Lung (tissue), 11 donors: ENCODE measurements at regions not wholly inside any gene's neighbourhood (a gene's known extent, or its start where the extent isn't known, plus 50 kb on each side); places are given as distances from the start of the nearest gene placed in this dataset.

ENCODE experiments used
- ATAC-seq: fragments of 200-7000 bp; cut with Tn5 transposase; one replicate; pipeline ENCODE4 v1.9.1; 2020; ENCODE audit warnings: moderate number of reproducible peaks; ENCODE audit not compliant: insufficient read depth, low FRiP score
- DNase-seq, 3 donors: peaks; one replicate each; pipeline ENCODE4 v3.0.0-alpha.2; 2013 to 2017
- H3K27ac ChIP-seq, 2 donors: one replicate each; pipeline ENCODE4 v1.5.1; 2013; ENCODE audit warnings: mild to moderate bottlenecking in 2 of 2, moderate library complexity in 2 of 2, control low read depth in 1 of 2, inconsistent platforms in 1 of 2, low read depth in 1 of 2, low read length in 1 of 2
- H3K27me3 ChIP-seq, 3 donors: one replicate each; pipeline ENCODE4 v1.5.1; 2013; ENCODE audit warnings: low read length in 2 of 3; ENCODE audit not compliant: control insufficient read depth in 3 of 3, insufficient read depth in 3 of 3
- H3K36me3 ChIP-seq, 4 donors: one replicate each; pipeline ENCODE4 v1.5.1; 2013; ENCODE audit warnings: low read length in 4 of 4, mild to moderate bottlenecking in 1 of 4, moderate library complexity in 1 of 4; ENCODE audit not compliant: control insufficient read depth in 4 of 4, insufficient read depth in 4 of 4
- H3K4me1 ChIP-seq, 5 donors: one replicate each; pipeline ENCODE4 v1.5.1; 2013; ENCODE audit warnings: low read length in 5 of 5, mild to moderate bottlenecking in 2 of 5, moderate library complexity in 1 of 5; ENCODE audit not compliant: control insufficient read depth in 5 of 5, insufficient read depth in 5 of 5
- H3K4me3 ChIP-seq: one replicate; pipeline ENCODE4 v1.5.1; 2013; ENCODE audit warnings: mild to moderate bottlenecking, control low read depth, moderate library complexity
- H3K9ac ChIP-seq, 2 donors: one replicate each; pipeline ENCODE4 v1.5.1; 2013; ENCODE audit warnings: low read length in 2 of 2, control low read depth in 1 of 2; ENCODE audit not compliant: insufficient read depth in 1 of 2
- H3K9me3 ChIP-seq, 4 donors: one replicate each; pipeline ENCODE4 v1.5.1; 2013; ENCODE audit warnings: low read length in 3 of 4, mild to moderate bottlenecking in 1 of 4, moderate library complexity in 1 of 4; ENCODE audit not compliant: control insufficient read depth in 4 of 4, insufficient read depth in 3 of 4
- WGBS, 2 donors: extraction: QIAGEN DNeasy Blood & Tissue Kit; methylation state at CpG; one replicate each; pipeline ENCODE4 v1.1.7; 2013; 5-methylcytosine and 5-hydroxymethylcytosine counted together
- TF ChIP-seq, protein P1 (sequence below): IDR thresholded peaks from 2 replicates; pipeline ENCODE4 v1.5.1; 2012; ENCODE audit warnings: mild to moderate bottlenecking; ENCODE audit errors: control extremely low read depth, extremely low read depth
- donor health status: control.
- donor health status: control.
- donor health status: Bipolar disorder and iron deficiency.
- donor health status: healthy.
- donor health status: DM: yes; HTN: yes; CAD: no.

DNA sequence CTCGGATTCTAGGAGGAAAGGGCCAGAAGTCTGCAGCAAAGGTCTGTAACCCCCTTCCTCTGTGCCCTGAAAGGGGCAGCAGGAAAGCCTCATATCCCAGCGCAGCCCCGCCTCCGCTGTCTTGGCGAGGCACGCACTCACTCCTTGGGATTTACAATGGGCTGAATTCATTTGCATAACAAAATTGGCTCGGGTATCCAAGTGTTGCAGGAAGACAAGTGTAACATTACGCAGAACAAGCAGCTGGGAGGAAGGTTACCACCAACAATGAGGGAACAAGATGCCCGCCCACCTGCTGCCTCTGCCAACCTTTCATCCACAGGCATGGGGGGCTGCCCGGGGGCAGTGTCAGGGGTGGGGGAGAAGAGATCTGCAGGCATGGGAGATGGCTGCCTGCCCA is 130.4 kb downstream of the MRM1 start:
- H3K27me3 ChIP-seq = peaks cover 6 to 30% (median 13%) of the 10 kb centered on the region in 3 donors

DNA sequence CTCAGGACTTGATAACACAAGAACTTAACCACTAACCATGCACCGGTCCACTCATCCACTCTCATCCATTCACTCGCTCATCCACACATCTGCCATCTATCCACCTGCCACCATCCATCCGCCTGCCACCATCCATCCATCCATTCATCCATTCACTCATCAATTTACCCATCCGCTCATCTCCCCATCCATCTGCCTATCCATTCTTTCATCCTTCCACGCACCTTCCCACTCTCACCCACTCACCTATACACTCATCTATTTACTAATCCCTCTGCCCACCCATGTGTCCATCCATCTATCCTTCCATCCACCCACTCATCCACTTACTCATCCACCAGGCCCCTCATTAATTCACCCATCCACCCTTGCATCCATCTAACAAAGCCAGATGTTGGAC is 131.0 kb downstream of the MRM1 start:
- ATAC-seq (no peak), DNase-seq (no peak)
- peaks cover 0 to 2% (median 0%) of the 10 kb centered on the region in 4 donors for H3K9me3 ChIP-seq
- H3K27me3 ChIP-seq = peaks cover 6 to 27% (median 13%) of the 10 kb centered on the region in 3 donors
- H3K27ac ChIP-seq = no peak overlapping the region
- H3K9ac ChIP-seq = no peak overlapping the region
- H3K4me3 ChIP-seq = no peak overlapping the region
- H3K36me3 ChIP-seq = no peaks in the 10 kb centered on the region
- 93 to 94% methylated on average over 5 of the region's 5 CpGs for WGBS, 2 donors
- TF ChIP-seq, protein P1, sequence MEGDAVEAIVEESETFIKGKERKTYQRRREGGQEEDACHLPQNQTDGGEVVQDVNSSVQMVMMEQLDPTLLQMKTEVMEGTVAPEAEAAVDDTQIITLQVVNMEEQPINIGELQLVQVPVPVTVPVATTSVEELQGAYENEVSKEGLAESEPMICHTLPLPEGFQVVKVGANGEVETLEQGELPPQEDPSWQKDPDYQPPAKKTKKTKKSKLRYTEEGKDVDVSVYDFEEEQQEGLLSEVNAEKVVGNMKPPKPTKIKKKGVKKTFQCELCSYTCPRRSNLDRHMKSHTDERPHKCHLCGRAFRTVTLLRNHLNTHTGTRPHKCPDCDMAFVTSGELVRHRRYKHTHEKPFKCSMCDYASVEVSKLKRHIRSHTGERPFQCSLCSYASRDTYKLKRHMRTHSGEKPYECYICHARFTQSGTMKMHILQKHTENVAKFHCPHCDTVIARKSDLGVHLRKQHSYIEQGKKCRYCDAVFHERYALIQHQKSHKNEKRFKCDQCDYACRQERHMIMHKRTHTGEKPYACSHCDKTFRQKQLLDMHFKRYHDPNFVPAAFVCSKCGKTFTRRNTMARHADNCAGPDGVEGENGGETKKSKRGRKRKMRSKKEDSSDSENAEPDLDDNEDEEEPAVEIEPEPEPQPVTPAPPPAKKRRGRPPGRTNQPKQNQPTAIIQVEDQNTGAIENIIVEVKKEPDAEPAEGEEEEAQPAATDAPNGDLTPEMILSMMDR = no peak
- H3K4me1 ChIP-seq = peaks cover 0 to 13% (median 0%) of the 10 kb centered on the region in 5 donors

More for the DNA sequence above, 130.4 kb downstream of the MRM1 start:
- DNase-seq (peak in 1 of 3 donors; percentile 35), ATAC-seq (no peak)
- Histone ChIP-seq H3K4me1 (peaks cover 0 to 13% (median 0%) of the 10 kb centered on the region in 5 donors), H3K27ac (no peak overlapping the region), H3K9me3 (no peaks in the 10 kb centered on the region), H3K9ac (no peak overlapping the region), H3K36me3 (no peaks in the 10 kb centered on the region), H3K4me3 (no peak overlapping the region)
- TF ChIP-seq, protein P1 = no peak
- 27 to 31% methylated on average over 10 of the region's 10 CpGs for WGBS, 2 donors

DNA sequence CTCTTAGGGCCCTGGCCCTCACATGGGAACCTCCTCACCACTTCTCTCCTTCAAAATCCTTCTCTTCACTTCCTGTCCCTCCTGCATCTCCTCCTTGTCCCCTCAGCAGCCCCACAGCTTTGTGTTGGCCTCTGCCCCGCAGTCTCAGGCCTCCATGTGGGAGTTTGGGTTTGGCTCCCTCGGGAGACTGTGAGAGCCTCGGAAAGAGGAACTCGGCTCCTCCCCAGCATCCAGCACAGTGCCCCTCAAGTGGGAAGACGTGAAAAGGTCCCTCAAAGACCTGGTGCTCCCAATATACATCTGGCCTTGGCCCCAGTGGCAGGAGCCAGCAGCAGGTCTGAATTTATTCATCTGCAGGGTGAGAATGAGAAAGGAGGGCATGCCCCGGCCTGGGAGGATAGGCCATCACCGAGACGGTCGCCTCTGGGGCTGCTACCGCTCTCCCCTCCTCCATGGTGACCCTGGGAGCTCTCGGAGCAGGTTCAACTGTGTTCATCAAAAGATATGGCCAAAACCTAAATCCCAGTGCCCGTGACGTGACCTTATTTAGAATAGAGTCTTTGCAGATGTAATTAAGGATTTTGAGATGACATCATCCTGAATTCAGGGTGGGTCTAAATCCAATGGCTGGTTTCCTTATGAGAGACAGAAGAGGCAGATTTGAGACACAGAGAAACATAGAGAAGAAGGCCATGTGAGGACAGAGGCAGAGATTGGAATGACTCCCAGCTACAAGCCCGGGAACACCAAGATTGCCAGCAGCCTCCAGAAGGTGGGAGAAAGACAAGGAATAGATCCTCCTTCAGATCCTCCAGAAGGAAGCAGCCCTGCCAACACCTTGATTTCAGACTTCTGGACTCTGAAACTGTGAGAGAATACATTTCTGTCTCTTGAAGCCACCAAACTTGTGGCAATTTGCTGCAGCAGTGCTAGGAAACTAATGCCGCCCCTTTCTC is 135.1 kb downstream of the MRM1 start:
- Histone ChIP-seq H3K27me3 (peaks cover 0 to 7% (median 2%) of the 10 kb centered on the region in 3 donors), H3K4me3 (no peak overlapping the region), H3K9ac (no peak overlapping the region), H3K4me1 (no peaks in the 10 kb centered on the region), H3K36me3 (no peaks in the 10 kb centered on the region), H3K9me3 (peaks cover 0 to 2% (median 0%) of the 10 kb centered on the region in 4 donors), H3K27ac (no peak overlapping the region)
- TF ChIP-seq, protein P1 = no peak
- no peak for ATAC-seq
- 76 to 80% methylated on average over 15 of the region's 15 CpGs for WGBS, 2 donors
- DNase-seq = no peak
